ENCODE measurements at regions not wholly inside any gene's neighbourhood (a gene's known extent, or its start where the extent isn't known, plus 50 kb on each side); places are given as distances from the start of the nearest gene placed in this dataset.

GRCh38 chr19:13633109-13633508, 126.8 kb upstream of the CACNA1A start:
- DNase-seq (ENCODE audit: low spot score) (peak; percentile 64), FAIRE-seq (no peak), ATAC-seq (peak; percentile 97)
- intact Hi-C loops (cut with micrococcal nuclease; ENCODE audit: unreplicated experiment), result no loop called here
- no peak overlapping the region for H3K9ac ChIP-seq (ENCODE audit: insufficient read depth, low read depth, low read length)
- 0% methylated on average over 6 of the region's 6 CpGs for WGBS (ENCODE audit: low lambda C conversion rate)
- no peaks in the 10 kb centered on the region for H3K9me3 ChIP-seq (ENCODE audit: low read length)
- ChIA-PET POLR2A (no interaction called here), CTCF (ENCODE audit: low intra/inter-chr PET ratio, low total read pairs) (no interaction called here)
- no peaks in the 10 kb centered on the region for H3K79me2 ChIP-seq (ENCODE audit: insufficient read depth, low read length)
- H3K27ac ChIP-seq (ENCODE audit: extremely low read length, insufficient read depth, low read length), result peak overlapping the region; percentile 11
- no peaks in the 10 kb centered on the region for H4K20me1 ChIP-seq (ENCODE audit: insufficient read depth, low read length)
- peaks cover 0 to 3% of the 10 kb centered on the region in 2 experiments; a peak in 1 of 5 replicates for H3K27me3 ChIP-seq (ENCODE audit: control insufficient read depth in 1 of 2, insufficient read depth in 2 of 2, low read length in 2 of 2)
- BruUV-seq (replicated peaks), result no TSS peak
- H3K4me3 ChIP-seq (replicated peaks in 1 of 3; ENCODE audit: insufficient read depth in 1 of 3, low read depth in 2 of 3, low read length in 3 of 3), result 0 out of 6 replicates have a peak overlapping the region, but pooled peaks of 1 of the 3 experiments have one; percentile 26
- H3K4me1 ChIP-seq (ENCODE audit: insufficient read depth, low read length), result peaks cover 16% of the 10 kb centered on the region
- H2AFZ ChIP-seq (ENCODE audit: low read length), result no peak overlapping the region
- in situ Hi-C loops (cut with HindIII; ENCODE audit: extremely low pct_ligation_motif_present, low pct_unique_long_range_greater_than_20kb), result no loop called here
- peak overlapping the region; percentile 36 for H3K4me2 ChIP-seq (ENCODE audit: low read depth, low read length)
- H3K36me3 ChIP-seq (replicated peaks in 1 of 2; ENCODE audit: control insufficient read depth in 1 of 2, insufficient read depth in 2 of 2, low read length in 2 of 2), result no peaks in the 10 kb centered on the region
- TF ChIP-seq ZNF296 (CRISPR knock-in tag; conservative IDR thresholded peaks at IDR 0.05) (no peak), ARID4A (CRISPR knock-in tag; IDR thresholded peaks at IDR 0.05; ENCODE audit: borderline replicate concordance) (peak; percentile 22; the same call in 1 of the 2 replicates), CHD2 (IDR thresholded peaks at IDR 0.05; ENCODE audit: low read depth, low read length) (no peak), HNF4A (CRISPR knock-in tag; IDR thresholded peaks at IDR 0.05) (peak; percentile 70), MAFF (IDR thresholded peaks at IDR 0.05; ENCODE audit: low read depth, low read length) (0 out of 2 replicates have a peak, but pooled peaks have one; percentile 22), ARNTL (CRISPR knock-in tag; IDR thresholded peaks at IDR 0.05) (no peak), ISL2 (CRISPR knock-in tag; IDR thresholded peaks at IDR 0.05) (0 out of 2 replicates have a peak, but pooled peaks have one; percentile 9), HDAC1 (CRISPR knock-in tag; IDR thresholded peaks at IDR 0.05) (peak; percentile 61; the same call in 1 of the 2 replicates), TFAP4 (IDR thresholded peaks at IDR 0.05; ENCODE audit: borderline replicate concordance, low read depth) (peak; percentile 94), THAP11 (CRISPR knock-in tag; IDR thresholded peaks at IDR 0.05) (0 out of 2 replicates have a peak, but pooled peaks have one; percentile 20), ELF3 (CRISPR knock-in tag; IDR thresholded peaks at IDR 0.05) (peak; percentile 49; the same call in 1 of the 2 replicates), SOX5 (CRISPR knock-in tag; IDR thresholded peaks at IDR 0.05; ENCODE audit: borderline replicate concordance) (0 out of 2 replicates have a peak, but pooled peaks have one; percentile 34), REPIN1 (CRISPR knock-in tag; IDR thresholded peaks at IDR 0.05; ENCODE audit: borderline replicate concordance, low read depth) (peak; percentile 35; the same call in 1 of the 2 replicates), ZBTB20 (CRISPR knock-in tag; IDR thresholded peaks at IDR 0.05; ENCODE audit: borderline replicate concordance, low read depth) (no peak), NFYC (CRISPR knock-in tag; IDR thresholded peaks at IDR 0.05) (peak; percentile 37), NR1H2 (CRISPR knock-in tag; IDR thresholded peaks at IDR 0.05; ENCODE audit: borderline replicate concordance, low read depth) (no peak), PHF21A (CRISPR knock-in tag; IDR thresholded peaks at IDR 0.05) (peak; percentile 79), NR2F1 (CRISPR knock-in tag; IDR thresholded peaks at IDR 0.05) (peak in 1 of 2 experiments; percentile 40; a peak in 1 of 4 replicates), SALL1 (CRISPR knock-in tag; IDR thresholded peaks at IDR 0.05) (peak; percentile 77), KDM4B (CRISPR knock-in tag; IDR thresholded peaks at IDR 0.05) (no peak), HOMEZ (CRISPR knock-in tag; IDR thresholded peaks at IDR 0.05; ENCODE audit: low read depth) (peak; percentile 13; the same call in 1 of the 2 replicates)

Measured in HepG2 (cell line).